Adrenal gland (tissue), 9 donors: ENCODE measurements at regions not wholly inside any gene's neighbourhood (a gene's known extent, or its start where the extent isn't known, plus 50 kb on each side); places are given as distances from the start of the nearest gene placed in this dataset.

ENCODE experiments used
- DNase-seq, 7 donors: peaks; one replicate each; pipeline ENCODE4 v3.0.0-alpha.2; 2019 to 2020
- H3K27ac ChIP-seq, 5 donors: fragments of 200-600 bp; sonication (generic) in 4 of 5; 1 replicate in 3 of 5; 2 replicates in 2 of 5; pipeline versions ENCODE4 v1.5.1 to v1.8.0; 2016 to 2020; ENCODE audit warnings: mild to moderate bottlenecking in 1 of 5
- H3K27me3 ChIP-seq: fragments of 200-600 bp; 2 replicates; pipeline ENCODE4 v1.8.0; 2021
- H3K36me3 ChIP-seq, 2 donors: fragments of 200-600 bp; replicated peaks in 1 of 2; 1 replicate in 1 of 2; 2 replicates in 1 of 2; pipeline versions ENCODE4 v1.5.1 to v1.8.0; 2018 to 2022
- H3K4me1 ChIP-seq, 2 donors: fragments of 200-600 bp; replicated peaks in 1 of 2; 1 replicate in 1 of 2; 2 replicates in 1 of 2; pipeline versions ENCODE4 v1.5.1 to v1.8.0; 2018 to 2021
- H3K4me3 ChIP-seq, 4 donors: fragments of 200-600 bp; sonication (generic) in 3 of 4; one replicate each; pipeline ENCODE4 v1.5.1; 2016 to 2018
- H3K9me3 ChIP-seq, 3 donors: fragments of 200-600 bp; sonication (generic) in 1 of 3; replicated peaks in 1 of 3; 1 replicate in 2 of 3; 2 replicates in 1 of 3; pipeline versions ENCODE4 v1.5.1 to v1.8.0; 2016 to 2021
- CTCF ChIP-seq, 6 experiments: fragments of 450-650 bp in 4 of 6; fragments of 200-600 bp in 2 of 6; sonication (generic) in 1 of 6; IDR thresholded peaks; 1 replicate in 5 of 6; 2 replicates in 1 of 6; pipeline versions ENCODE4 v1.5.1 to v1.8.0; 2016 to 2021; ENCODE audit warnings: antibody characterized with exemption in 6 of 6, mild to moderate bottlenecking in 2 of 6, moderate library complexity in 1 of 6
- POLR2A ChIP-seq, 2 donors: fragments of 450-650 bp; IDR thresholded peaks; one replicate each; pipeline ENCODE4 v1.6.1; 2017; ENCODE audit warnings: antibody characterized with exemption in 2 of 2, mild to moderate bottlenecking in 2 of 2, moderate library complexity in 1 of 2
- WGBS, 4 donors: extraction: QIAGEN DNeasy Blood & Tissue Kit in 2 of 4; methylation state at CpG; one replicate each; pipeline versions ENCODE4 v1.1.5 to v1.1.7; 2013 to 2017; 5-methylcytosine and 5-hydroxymethylcytosine counted together
- intact Hi-C, 2 donors: fragments of 100-400 bp; cut with DNase I; formaldehyde crosslinking; loops; one replicate each; pipeline versions ENCODE4 v1.14.1 to v1.15.0; 2022 to 2023
- donor health status: healthy with polysubstance abuse.
- donor health status: Bipolar disorder and iron deficiency.
- donor health status: DM: yes; HTN: yes; CAD: no.
- donor health status: DM: no; HTN: no; CAD: no.
- donor health status: DM: no; HTN: no; CAD: no.

GRCh38 chr11:103676413-103676812 lies 360.0 kb upstream of the DDI1 start:
- no peak overlapping the region for H3K27ac ChIP-seq
- no peaks in the 10 kb centered on the region for H3K9me3 ChIP-seq
- no peaks in the 10 kb centered on the region for H3K36me3 ChIP-seq
- 75 to 90% (median 78%) methylated on average over 1 of the region's 1 CpG for WGBS, 4 donors
- no peak overlapping the region for H3K4me3 ChIP-seq
- intact Hi-C loops = no loop called here
- H3K4me1 ChIP-seq = no peaks in the 10 kb centered on the region
- DNase-seq = no peak
- H3K27me3 ChIP-seq = no peaks in the 10 kb centered on the region
- no peak for TF ChIP-seq CTCF (IDR thresholded peaks at IDR 0.05)
- TF ChIP-seq POLR2A (IDR thresholded peaks at IDR 0.05) = no peak

GRCh38 chr11:103680826-103681225 lies 355.6 kb upstream of the DDI1 start:
- Histone ChIP-seq H3K27me3 (no peaks in the 10 kb centered on the region), H3K9me3 (no peaks in the 10 kb centered on the region), H3K4me1 (peaks cover 5 to 13% of the 10 kb centered on the region in 2 donors), H3K36me3 (no peaks in the 10 kb centered on the region), H3K4me3 (no peak overlapping the region), H3K27ac (no peak overlapping the region)
- no peak for DNase-seq
- WGBS, 4 donors = 42 to 60% (median 45%) methylated on average over 1 of the region's 1 CpG
- intact Hi-C loops = no loop called here
- TF ChIP-seq POLR2A (IDR thresholded peaks at IDR 0.05) = no peak
- no peak for TF ChIP-seq CTCF (IDR thresholded peaks at IDR 0.05)

DNA sequence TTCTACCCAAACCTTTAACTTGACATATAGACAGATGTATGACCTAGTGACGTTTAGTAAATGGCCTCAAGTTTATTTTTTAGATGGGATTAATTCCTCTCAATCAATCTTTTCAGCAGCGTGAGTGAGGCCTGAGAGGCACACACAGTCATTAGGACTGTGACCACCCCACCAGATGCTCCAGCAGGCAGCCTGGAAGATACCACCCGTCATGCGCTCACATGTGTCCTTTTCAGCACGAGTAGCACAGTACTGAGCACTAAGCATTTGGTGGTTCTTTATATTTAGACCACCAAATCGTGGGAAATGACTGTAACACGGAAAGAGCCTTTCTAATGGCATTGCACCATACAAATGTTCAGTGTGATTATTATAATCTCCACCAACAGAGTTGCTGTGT lies 354.6 kb upstream of the DDI1 start:
- H3K27ac ChIP-seq = no peak overlapping the region
- H3K4me3 ChIP-seq = no peak overlapping the region
- intact Hi-C loops = no loop called here
- WGBS, 4 donors = 63 to 67% (median 66%) methylated on average over 7 of the region's 7 CpGs
- no peaks in the 10 kb centered on the region for H3K9me3 ChIP-seq
- H3K4me1 ChIP-seq = peaks cover 5 to 13% of the 10 kb centered on the region in 2 donors
- H3K36me3 ChIP-seq = no peaks in the 10 kb centered on the region
- DNase-seq = no peak
- TF ChIP-seq POLR2A (IDR thresholded peaks at IDR 0.05) (no peak), CTCF (IDR thresholded peaks at IDR 0.05) (no peak)
- no peaks in the 10 kb centered on the region for H3K27me3 ChIP-seq

GRCh38 chr11:103682318-103683184 lies 353.9 kb upstream of the DDI1 start:
- peak; percentile 66 to 89 (median 76) for DNase-seq
- H3K4me1 ChIP-seq = peaks cover 5 to 13% of the 10 kb centered on the region in 2 donors
- intact Hi-C loops = no loop called here
- 10 to 19% (median 13%) methylated on average over 7 to 8 of the region's 8 CpGs for WGBS, 4 donors
- H3K36me3 ChIP-seq = no peaks in the 10 kb centered on the region
- H3K27ac ChIP-seq = no peak overlapping the region
- no peak overlapping the region for H3K4me3 ChIP-seq
- H3K27me3 ChIP-seq = no peaks in the 10 kb centered on the region
- TF ChIP-seq CTCF (IDR thresholded peaks at IDR 0.05) (peak; percentile 86 to 98 (median 94)), POLR2A (IDR thresholded peaks at IDR 0.05) (no peak)
- no peaks in the 10 kb centered on the region for H3K9me3 ChIP-seq
